Naive B cell (primary cell): ENCODE measurements at regions not wholly inside any gene's neighbourhood (a gene's known extent, or its start where the extent isn't known, plus 50 kb on each side); places are given as distances from the start of the nearest gene placed in this dataset.
"Not testable (repeated sequence)": the region's sequence is repeated elsewhere in the genome, so short reads cannot be mapped to it uniquely, and the experiment has no call there.

ENCODE experiments used
- ATAC-seq, 2 donors: fragments of 150-1000 bp; cut with Tn5 transposase; 2 replicates each; pipeline ENCODE4 v1.10.0; 2021; ENCODE audit warnings: low read depth in 2 of 2, mild to moderate bottlenecking in 2 of 2, moderate library complexity in 2 of 2
- DNase-seq: peaks from one replicate; pipeline ENCODE4 v3.0.0; 2022
- H3K27ac Mint-ChIP-seq, 6 donors: one replicate each; pipeline ENCODE4 v1.8.0; 2020 to 2022; ENCODE audit warnings: mild to moderate bottlenecking in 6 of 6, mixed read lengths in 6 of 6, moderate library complexity in 5 of 6, inconsistent platforms in 2 of 6
- H3K27me3 Mint-ChIP-seq, 3 donors: one replicate each; pipeline ENCODE4 v1.8.0; 2021 to 2022; ENCODE audit warnings: mixed read lengths in 3 of 3, mild to moderate bottlenecking in 1 of 3
- H3K36me3 Mint-ChIP-seq, 2 donors: one replicate each; pipeline ENCODE4 v1.8.0; 2020 to 2022; ENCODE audit warnings: mixed read lengths in 2 of 2, inconsistent platforms in 1 of 2, mild to moderate bottlenecking in 1 of 2
- H3K4me1 Mint-ChIP-seq, 3 donors: one replicate each; pipeline ENCODE4 v1.8.0; 2020 to 2022; ENCODE audit warnings: mixed read lengths in 3 of 3, inconsistent platforms in 1 of 3, mild to moderate bottlenecking in 1 of 3, moderate library complexity in 1 of 3
- H3K4me3 Mint-ChIP-seq, 8 donors: one replicate each; pipeline ENCODE4 v1.8.0; 2020 to 2022; ENCODE audit warnings: mild to moderate bottlenecking in 8 of 8, mixed read lengths in 8 of 8, moderate library complexity in 8 of 8, inconsistent platforms in 2 of 8
- H3K9me3 Mint-ChIP-seq, 7 donors: one replicate each; pipeline ENCODE4 v1.8.0; 2020 to 2022; ENCODE audit warnings: mixed read lengths in 7 of 7, mild to moderate bottlenecking in 5 of 7, inconsistent platforms in 2 of 7, moderate library complexity in 1 of 7

- Mint-ChIP-seq H3K27me3 (no peaks in the 10 kb centered on the region), H3K9me3 (no peaks in the 10 kb centered on the region), H3K36me3 (no peaks in the 10 kb centered on the region), H3K4me3 (no peak overlapping the region), H3K4me1 (peaks cover 0 to 7% (median 3%) of the 10 kb centered on the region in 3 donors), H3K27ac (no peak overlapping the region)
- ATAC-seq: no peak
- no peak for DNase-seq
Measured at GRCh38 chr3:28139967-28140634, 101.3 kb upstream of the CMC1 start.

- no peaks in the 10 kb centered on the region for H3K9me3 Mint-ChIP-seq
- no peaks in the 10 kb centered on the region for H3K27me3 Mint-ChIP-seq
- peaks cover 0 to 7% (median 3%) of the 10 kb centered on the region in 3 donors for H3K4me1 Mint-ChIP-seq
- H3K36me3 Mint-ChIP-seq: no peaks in the 10 kb centered on the region
- DNase-seq: no peak
- no peak overlapping the region for H3K4me3 Mint-ChIP-seq
- ATAC-seq: no peak
- no peak overlapping the region for H3K27ac Mint-ChIP-seq
Measured at GRCh38 chr3:28140664-28141063, 100.8 kb upstream of the CMC1 start.

GRCh38 chr3:28149960-28150359 is 91.5 kb upstream of the CMC1 start:
- peak overlapping the region in 1 of 6 donors; percentile 12 for H3K27ac Mint-ChIP-seq
- H3K4me1 Mint-ChIP-seq: no peaks in the 10 kb centered on the region
- no peaks in the 10 kb centered on the region for H3K36me3 Mint-ChIP-seq
- no peak overlapping the region for H3K4me3 Mint-ChIP-seq
- no peaks in the 10 kb centered on the region for H3K27me3 Mint-ChIP-seq
- ATAC-seq: no peak
- peaks cover 0 to 12% (median 4%) of the 10 kb centered on the region in 7 donors for H3K9me3 Mint-ChIP-seq
- no peak for DNase-seq

DNA sequence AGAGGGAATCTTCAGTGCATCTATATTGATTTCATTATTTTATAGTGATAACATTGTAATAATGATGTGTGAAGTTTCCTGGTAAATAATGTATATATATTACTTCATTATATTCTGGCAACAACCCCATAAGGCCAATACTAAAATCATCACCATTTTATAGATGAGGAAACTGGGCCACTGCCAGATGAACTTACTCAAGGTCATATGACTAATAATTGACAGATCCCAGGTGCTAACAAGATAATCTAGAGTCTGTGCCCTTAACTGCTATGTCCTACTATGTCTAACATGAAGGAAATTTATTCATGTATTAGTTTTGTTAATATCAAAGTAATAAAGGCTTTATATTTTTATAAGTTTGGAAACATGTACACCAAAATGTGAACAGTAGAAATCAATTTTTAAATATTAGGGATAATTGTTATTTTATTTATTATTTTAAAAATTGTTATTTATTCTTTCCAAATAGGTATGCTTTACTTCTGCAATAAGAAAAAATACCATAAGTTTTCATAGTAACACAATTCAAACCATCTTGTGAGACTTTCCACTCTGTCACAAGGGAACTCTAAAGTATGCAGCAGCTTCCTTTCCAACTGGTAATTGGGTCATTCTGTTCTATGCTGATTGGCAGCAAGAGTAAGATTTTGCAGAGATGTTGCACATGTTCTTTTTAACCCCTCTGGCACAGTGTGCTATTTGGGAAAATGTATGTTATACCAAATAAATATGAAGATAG is 90.8 kb upstream of the CMC1 start:
- no peak for DNase-seq
- peaks cover 0 to 17% (median 8%) of the 10 kb centered on the region in 7 donors for H3K9me3 Mint-ChIP-seq
- ATAC-seq: no peak
- H3K27ac Mint-ChIP-seq: no peak overlapping the region
- H3K36me3 Mint-ChIP-seq: no peaks in the 10 kb centered on the region
- no peaks in the 10 kb centered on the region for H3K4me1 Mint-ChIP-seq
- no peak overlapping the region for H3K4me3 Mint-ChIP-seq
- H3K27me3 Mint-ChIP-seq: peaks cover 0 to 3% (median 0%) of the 10 kb centered on the region in 3 donors

DNA sequence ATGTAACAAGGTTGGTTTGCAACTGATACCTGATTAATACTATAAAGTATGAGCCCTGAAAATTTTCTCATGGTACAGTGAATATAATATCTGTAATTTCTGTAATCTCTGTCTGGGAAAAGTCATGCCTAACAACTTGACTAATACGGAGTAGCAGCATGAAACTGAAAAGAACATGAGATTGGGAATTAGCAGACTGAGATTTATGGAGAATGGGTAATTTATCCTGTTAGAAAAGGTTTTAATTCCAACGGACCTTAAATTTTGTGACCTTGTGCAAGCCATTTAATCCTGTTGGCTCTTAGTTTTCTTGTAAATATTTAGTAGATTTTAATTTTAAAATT is 90.2 kb upstream of the CMC1 start:
- peaks cover 0 to 6% (median 0%) of the 10 kb centered on the region in 3 donors for H3K27me3 Mint-ChIP-seq
- no peaks in the 10 kb centered on the region for H3K4me1 Mint-ChIP-seq
- H3K9me3 Mint-ChIP-seq: peaks cover 0 to 19% (median 8%) of the 10 kb centered on the region in 7 donors
- no peaks in the 10 kb centered on the region for H3K36me3 Mint-ChIP-seq
- ATAC-seq: no peak
- no peak for DNase-seq
- no peak overlapping the region for H3K27ac Mint-ChIP-seq
- no peak overlapping the region for H3K4me3 Mint-ChIP-seq

DNA sequence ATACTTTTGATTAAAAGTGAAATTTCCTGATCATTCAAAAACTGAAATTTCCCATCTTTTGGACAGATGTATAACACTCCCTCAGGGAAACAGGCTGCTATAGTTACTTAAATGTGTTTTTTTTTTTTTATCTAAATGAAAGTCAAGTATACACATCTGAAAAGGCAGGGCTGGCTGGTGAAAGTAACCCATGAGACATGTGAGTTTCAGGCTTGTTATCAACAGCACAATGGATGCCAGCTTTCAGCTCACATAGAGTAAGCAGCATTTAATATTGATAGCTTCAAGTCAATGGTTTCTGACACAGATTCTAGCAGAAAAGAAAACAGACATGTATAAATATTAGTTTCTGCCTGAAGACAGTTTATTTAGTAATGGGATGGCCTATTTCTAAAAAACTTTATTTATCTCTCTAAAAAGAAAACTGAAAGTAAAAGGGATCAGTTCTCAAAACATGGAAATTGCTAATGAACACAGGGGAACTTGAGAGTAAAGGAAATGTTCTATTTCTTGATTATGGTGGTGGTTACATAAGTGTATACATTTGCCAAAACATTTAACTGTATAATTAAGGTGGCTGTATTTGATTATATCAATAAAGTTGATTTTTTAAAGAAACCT is 89.7 kb upstream of the CMC1 start:
- Mint-ChIP-seq H3K36me3 (no peaks in the 10 kb centered on the region), H3K27me3 (peaks cover 0 to 6% (median 0%) of the 10 kb centered on the region in 3 donors), H3K4me1 (no peaks in the 10 kb centered on the region), H3K27ac (peak overlapping the region in 1 of 6 donors; percentile 45), H3K4me3 (peak overlapping the region in 2 of 8 donors; percentile 20 to 43), H3K9me3 (peaks cover 0 to 19% (median 8%) of the 10 kb centered on the region in 7 donors)
- DNase-seq: no peak
- no peak for ATAC-seq

GRCh38 chr3:28155631-28156030 is 85.8 kb upstream of the CMC1 start:
- ATAC-seq: no peak
- no peak overlapping the region for H3K4me3 Mint-ChIP-seq
- H3K9me3 Mint-ChIP-seq: peaks cover 9 to 52% (median 24%) of the 10 kb centered on the region in 7 donors
- DNase-seq: no peak
- H3K4me1 Mint-ChIP-seq: no peaks in the 10 kb centered on the region
- peaks cover 0 to 11% (median 0%) of the 10 kb centered on the region in 3 donors for H3K27me3 Mint-ChIP-seq
- no peak overlapping the region for H3K27ac Mint-ChIP-seq
- peaks cover 12 to 25% of the 10 kb centered on the region in 2 donors for H3K36me3 Mint-ChIP-seq

GRCh38 chr3:28156599-28156998 is 84.8 kb upstream of the CMC1 start:
- ATAC-seq, H3K4me3 Mint-ChIP-seq, H3K27ac Mint-ChIP-seq, H3K4me1 Mint-ChIP-seq, DNase-seq: not testable (repeated sequence)
- H3K36me3 Mint-ChIP-seq: peaks cover 12 to 25% of the 10 kb centered on the region in 2 donors
- H3K9me3 Mint-ChIP-seq: peaks cover 9 to 52% (median 24%) of the 10 kb centered on the region in 7 donors
- peaks cover 0 to 11% (median 0%) of the 10 kb centered on the region in 3 donors for H3K27me3 Mint-ChIP-seq

GRCh38 chr3:28171962-28172361 is 69.5 kb upstream of the CMC1 start:
- peak overlapping the region in 4 of 8 donors; percentile 9 to 61 (median 44) for H3K4me3 Mint-ChIP-seq
- no peak for DNase-seq
- H3K27me3 Mint-ChIP-seq: peaks cover 0 to 5% (median 0%) of the 10 kb centered on the region in 3 donors
- peaks cover 0 to 5% (median 0%) of the 10 kb centered on the region in 7 donors for H3K9me3 Mint-ChIP-seq
- H3K4me1 Mint-ChIP-seq: peaks cover 5 to 8% (median 6%) of the 10 kb centered on the region in 3 donors
- peak in 1 of 2 donors; percentile 55 for ATAC-seq
- H3K27ac Mint-ChIP-seq: peak overlapping the region in 1 of 6 donors; percentile 68
- H3K36me3 Mint-ChIP-seq: peaks cover 0 to 4% of the 10 kb centered on the region in 2 donors

- ATAC-seq (no peak), DNase-seq (no peak)
- peaks cover 0 to 4% of the 10 kb centered on the region in 2 donors for H3K36me3 Mint-ChIP-seq
- H3K4me3 Mint-ChIP-seq: no peak overlapping the region
- peaks cover 5 to 8% (median 6%) of the 10 kb centered on the region in 3 donors for H3K4me1 Mint-ChIP-seq
- H3K27ac Mint-ChIP-seq: no peak overlapping the region
- H3K9me3 Mint-ChIP-seq: peaks cover 0 to 5% (median 0%) of the 10 kb centered on the region in 7 donors
- peaks cover 0 to 5% (median 0%) of the 10 kb centered on the region in 3 donors for H3K27me3 Mint-ChIP-seq
Measured at GRCh38 chr3:28172748-28173147, 68.7 kb upstream of the CMC1 start.

DNA sequence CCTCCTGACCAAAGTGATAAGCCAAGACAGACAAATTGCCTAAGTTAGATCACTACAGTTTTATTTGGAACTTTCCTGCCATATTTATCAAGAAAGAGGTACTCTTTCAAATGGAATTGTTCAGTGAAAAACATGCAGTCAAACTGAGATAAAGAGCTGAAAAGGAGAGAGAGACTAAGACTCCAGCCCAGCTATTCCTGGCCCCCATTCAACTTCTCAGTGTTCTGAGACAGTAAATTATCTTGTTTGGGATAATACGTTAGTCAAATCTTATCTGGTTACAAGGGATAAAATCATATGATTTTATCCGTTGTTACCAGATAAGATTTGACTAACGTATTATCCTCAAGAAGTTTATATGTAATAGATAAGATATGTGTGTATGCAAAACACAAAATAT is 67.6 kb upstream of the CMC1 start:
- no peak for ATAC-seq
- H3K27me3 Mint-ChIP-seq: peaks cover 0 to 5% (median 0%) of the 10 kb centered on the region in 3 donors
- no peak overlapping the region for H3K4me3 Mint-ChIP-seq
- peaks cover 5 to 8% (median 6%) of the 10 kb centered on the region in 3 donors for H3K4me1 Mint-ChIP-seq
- peaks cover 0 to 4% of the 10 kb centered on the region in 2 donors for H3K36me3 Mint-ChIP-seq
- no peak overlapping the region for H3K27ac Mint-ChIP-seq
- peaks cover 0 to 5% (median 0%) of the 10 kb centered on the region in 7 donors for H3K9me3 Mint-ChIP-seq
- no peak for DNase-seq

- peaks cover 0 to 2% (median 0%) of the 10 kb centered on the region in 7 donors for H3K9me3 Mint-ChIP-seq
- no peak for ATAC-seq
Measured at GRCh38 chr3:28186748-28187147, 54.7 kb upstream of the CMC1 start.

GRCh38 chr3:28188686-28189085 is 52.7 kb upstream of the CMC1 start:
- no peaks in the 10 kb centered on the region for H3K9me3 Mint-ChIP-seq
- no peak overlapping the region for H3K4me3 Mint-ChIP-seq
- H3K36me3 Mint-ChIP-seq: no peaks in the 10 kb centered on the region
- H3K27me3 Mint-ChIP-seq: no peaks in the 10 kb centered on the region
- peaks cover 0 to 6% (median 4%) of the 10 kb centered on the region in 3 donors for H3K4me1 Mint-ChIP-seq
- ATAC-seq (no peak), DNase-seq (no peak)
- H3K27ac Mint-ChIP-seq: no peak overlapping the region

More at GRCh38 chr3:28186748-28187147, 54.7 kb upstream of the CMC1 start:
- Mint-ChIP-seq H3K4me1 (peaks cover 0 to 6% (median 4%) of the 10 kb centered on the region in 3 donors), H3K4me3 (no peak overlapping the region), H3K36me3 (no peaks in the 10 kb centered on the region), H3K27ac (peak overlapping the region in 1 of 6 donors; percentile 50), H3K27me3 (no peaks in the 10 kb centered on the region)
- DNase-seq: no peak
